ENCODE measurements at regions not wholly inside any gene's neighbourhood (a gene's known extent, or its start where the extent isn't known, plus 50 kb on each side); places are given as distances from the start of the nearest gene placed in this dataset.

GRCh38 chr6:8644306-8644705 lies 209.0 kb upstream of the SLC35B3 start:
- DNase-seq = no peak
- no peaks in the 10 kb centered on the region for H3K9me3 ChIP-seq (replicated peaks in 1 of 3)
- no peaks in the 10 kb centered on the region for H3K27me3 ChIP-seq
- WGBS, 4 donors = 84 to 88% (median 86%) methylated on average over 6 of the region's 6 CpGs
- TF ChIP-seq POLR2A (IDR thresholded peaks at IDR 0.05) = no peak
- TF ChIP-seq, protein P1, sequence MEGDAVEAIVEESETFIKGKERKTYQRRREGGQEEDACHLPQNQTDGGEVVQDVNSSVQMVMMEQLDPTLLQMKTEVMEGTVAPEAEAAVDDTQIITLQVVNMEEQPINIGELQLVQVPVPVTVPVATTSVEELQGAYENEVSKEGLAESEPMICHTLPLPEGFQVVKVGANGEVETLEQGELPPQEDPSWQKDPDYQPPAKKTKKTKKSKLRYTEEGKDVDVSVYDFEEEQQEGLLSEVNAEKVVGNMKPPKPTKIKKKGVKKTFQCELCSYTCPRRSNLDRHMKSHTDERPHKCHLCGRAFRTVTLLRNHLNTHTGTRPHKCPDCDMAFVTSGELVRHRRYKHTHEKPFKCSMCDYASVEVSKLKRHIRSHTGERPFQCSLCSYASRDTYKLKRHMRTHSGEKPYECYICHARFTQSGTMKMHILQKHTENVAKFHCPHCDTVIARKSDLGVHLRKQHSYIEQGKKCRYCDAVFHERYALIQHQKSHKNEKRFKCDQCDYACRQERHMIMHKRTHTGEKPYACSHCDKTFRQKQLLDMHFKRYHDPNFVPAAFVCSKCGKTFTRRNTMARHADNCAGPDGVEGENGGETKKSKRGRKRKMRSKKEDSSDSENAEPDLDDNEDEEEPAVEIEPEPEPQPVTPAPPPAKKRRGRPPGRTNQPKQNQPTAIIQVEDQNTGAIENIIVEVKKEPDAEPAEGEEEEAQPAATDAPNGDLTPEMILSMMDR (IDR thresholded peaks at IDR 0.05) = no peak
- H3K27ac ChIP-seq = no peak overlapping the region
- no peaks in the 10 kb centered on the region for H3K4me1 ChIP-seq (replicated peaks in 1 of 2)
- H3K36me3 ChIP-seq (replicated peaks in 1 of 2) = no peaks in the 10 kb centered on the region
- H3K4me3 ChIP-seq = no peak overlapping the region
- intact Hi-C loops (cut with DNase I) = no loop called here

- no peaks in the 10 kb centered on the region for H3K27me3 ChIP-seq
- H3K27ac ChIP-seq = no peak overlapping the region
- H3K4me3 ChIP-seq = no peak overlapping the region
- no peak for TF ChIP-seq POLR2A (IDR thresholded peaks at IDR 0.05)
- TF ChIP-seq, protein P1 (IDR thresholded peaks at IDR 0.05) = no peak
- H3K9me3 ChIP-seq (replicated peaks in 1 of 3) = no peaks in the 10 kb centered on the region
- H3K36me3 ChIP-seq (replicated peaks in 1 of 2) = no peaks in the 10 kb centered on the region
- no peak for DNase-seq
- intact Hi-C loops (cut with DNase I) = no loop called here
- 56 to 68% (median 63%) methylated on average over 5 of the region's 5 CpGs for WGBS, 4 donors
- no peaks in the 10 kb centered on the region for H3K4me1 ChIP-seq (replicated peaks in 1 of 2)
These were observed 207.5 kb upstream of the SLC35B3 start for GRCh38 chr6:8642854-8643253.

DNA sequence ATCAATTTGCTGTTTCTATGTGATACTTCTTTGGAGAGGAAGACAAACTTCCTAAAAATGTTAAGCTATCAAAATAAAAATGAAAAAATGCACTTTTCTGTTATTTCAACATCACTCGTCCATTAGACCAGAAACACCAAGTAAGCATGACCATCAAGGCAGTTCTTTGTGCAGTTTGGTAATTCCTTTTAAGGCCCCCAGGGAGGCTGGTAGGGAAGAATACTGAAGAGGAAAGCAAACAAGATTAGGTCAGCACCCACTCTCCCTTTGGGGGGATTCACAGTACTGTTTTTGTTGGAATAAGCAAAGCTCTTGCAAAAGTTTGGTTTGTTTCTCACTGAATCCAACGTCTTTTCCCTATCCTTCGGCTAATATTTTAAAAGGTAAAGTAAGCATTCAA lies 206.8 kb upstream of the SLC35B3 start:
- Histone ChIP-seq H3K36me3 (replicated peaks in 1 of 2) (no peaks in the 10 kb centered on the region), H3K27me3 (no peaks in the 10 kb centered on the region), H3K4me1 (replicated peaks in 1 of 2) (no peaks in the 10 kb centered on the region), H3K9me3 (replicated peaks in 1 of 3) (no peaks in the 10 kb centered on the region), H3K27ac (no peak overlapping the region), H3K4me3 (no peak overlapping the region)
- TF ChIP-seq, protein P1 (IDR thresholded peaks at IDR 0.05) = no peak
- no peak for TF ChIP-seq POLR2A (IDR thresholded peaks at IDR 0.05)
- intact Hi-C loops (cut with DNase I) = no loop called here
- DNase-seq = no peak
- 48 to 72% (median 69%) methylated on average over 3 of the region's 3 CpGs for WGBS, 4 donors

DNA sequence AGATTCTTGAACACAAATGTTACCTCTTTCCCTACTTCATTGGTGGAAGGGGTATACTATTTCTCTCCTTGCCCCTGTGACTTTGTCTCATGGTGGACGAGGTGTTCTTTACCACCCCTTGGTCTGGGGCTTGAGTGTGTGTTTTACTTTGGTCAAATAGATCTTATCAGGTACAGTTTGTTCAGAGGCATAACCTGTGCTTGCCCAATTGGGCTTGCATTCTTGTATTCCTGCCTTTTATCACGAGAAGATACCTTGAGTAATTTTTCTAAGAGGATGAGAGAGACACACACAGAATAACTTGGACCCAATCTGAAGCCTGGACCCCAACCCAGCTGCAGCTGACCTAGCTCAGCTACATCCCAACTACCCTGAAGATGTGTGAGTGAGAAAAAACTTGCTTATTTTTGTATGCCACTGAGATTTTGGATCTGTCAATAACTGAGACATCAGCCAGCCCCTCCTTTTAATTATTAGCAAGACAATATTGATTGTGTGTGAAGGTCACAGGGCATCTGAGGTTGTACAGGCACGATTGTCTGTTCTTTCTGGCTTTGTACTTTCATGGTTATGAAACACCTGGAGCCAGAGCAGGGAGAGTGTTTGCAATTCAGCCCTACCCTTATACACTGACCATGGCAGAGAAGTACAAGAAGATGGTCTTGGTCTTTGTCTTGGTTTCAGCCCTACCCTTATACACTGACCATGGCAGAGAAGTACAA lies 204.7 kb upstream of the SLC35B3 start:
- WGBS, 4 donors = 52 to 61% (median 57%) methylated on average over 3 of the region's 3 CpGs
- intact Hi-C loops (cut with DNase I) = no loop called here
- Histone ChIP-seq H3K36me3 (replicated peaks in 1 of 2) (no peaks in the 10 kb centered on the region), H3K9me3 (replicated peaks in 1 of 3) (no peaks in the 10 kb centered on the region), H3K4me3 (no peak overlapping the region), H3K27ac (no peak overlapping the region), H3K4me1 (replicated peaks in 1 of 2) (no peaks in the 10 kb centered on the region), H3K27me3 (no peaks in the 10 kb centered on the region)
- TF ChIP-seq, protein P1 (IDR thresholded peaks at IDR 0.05) = no peak
- no peak for TF ChIP-seq POLR2A (IDR thresholded peaks at IDR 0.05)
- no peak for DNase-seq
